Fibroblast of gingiva (primary cell): ENCODE measurements at regions not wholly inside any gene's neighbourhood (a gene's known extent, or its start where the extent isn't known, plus 50 kb on each side); places are given as distances from the start of the nearest gene placed in this dataset.
"Not testable (repeated sequence)": the region's sequence is repeated elsewhere in the genome, so short reads cannot be mapped to it uniquely, and the experiment has no call there.

ENCODE experiments used
- DNase-seq: peaks from one replicate; pipeline ENCODE4 v3.0.0-alpha.2; 2011; ENCODE audit warnings: low read depth

DNA sequence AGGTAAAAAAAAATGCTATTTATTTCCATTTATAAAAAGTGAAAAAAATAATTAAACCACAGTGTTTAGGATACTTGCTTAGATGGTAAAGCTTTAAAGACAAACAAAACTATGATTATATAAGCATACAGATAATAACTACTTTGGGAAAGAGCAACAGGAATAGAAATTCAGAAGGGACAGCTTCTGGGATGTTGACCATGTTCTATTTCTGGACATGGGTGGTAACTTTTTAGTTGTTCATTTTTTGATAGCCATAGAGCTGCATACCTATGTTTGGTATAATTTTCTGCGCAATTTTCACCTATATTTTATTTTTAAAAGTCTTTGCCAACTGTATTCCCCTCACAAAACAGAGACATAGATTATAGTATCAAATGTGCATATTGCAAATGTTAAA is 572.0 kb upstream of the NR2F2 start:
- DNase-seq, result no peak

DNA sequence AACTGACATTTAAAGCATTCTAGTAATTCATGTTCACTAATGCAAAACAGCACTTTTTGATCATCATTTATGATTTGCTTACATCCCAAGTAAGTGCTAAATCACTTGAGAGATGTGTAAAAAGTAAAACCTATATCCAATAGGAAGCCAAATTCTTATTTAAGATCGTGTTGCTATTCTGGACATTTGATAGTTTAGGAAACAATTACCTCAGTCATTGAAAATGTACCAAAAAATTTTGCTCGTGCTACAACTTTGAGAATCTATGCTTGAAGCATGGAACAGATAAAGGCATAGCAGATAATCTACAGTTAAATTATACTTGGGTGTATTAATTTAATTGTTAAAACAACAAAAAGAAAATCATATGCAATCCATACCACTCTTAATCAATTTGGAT is 571.6 kb upstream of the NR2F2 start:
- no peak for DNase-seq

DNA sequence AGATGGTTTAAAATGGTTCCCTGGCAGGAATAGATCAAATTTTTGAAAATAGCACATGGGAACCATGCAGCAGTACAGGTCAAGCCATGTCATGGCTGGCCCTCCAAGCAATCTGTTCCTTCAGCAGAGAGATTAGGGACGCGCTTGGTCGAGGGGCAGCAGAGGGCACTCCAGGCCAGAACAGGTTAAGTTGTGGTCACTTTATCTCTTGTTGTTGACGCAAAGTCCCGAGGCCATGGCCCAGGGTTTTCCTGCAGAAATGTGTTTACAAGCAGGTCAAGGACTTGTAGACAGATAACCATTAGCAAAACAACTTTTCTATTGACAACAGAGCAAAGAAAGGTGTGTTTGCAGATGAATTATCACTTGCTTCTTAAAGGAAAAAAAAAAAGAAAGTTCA is 570.0 kb upstream of the NR2F2 start:
- DNase-seq, result peak; percentile 22

DNA sequence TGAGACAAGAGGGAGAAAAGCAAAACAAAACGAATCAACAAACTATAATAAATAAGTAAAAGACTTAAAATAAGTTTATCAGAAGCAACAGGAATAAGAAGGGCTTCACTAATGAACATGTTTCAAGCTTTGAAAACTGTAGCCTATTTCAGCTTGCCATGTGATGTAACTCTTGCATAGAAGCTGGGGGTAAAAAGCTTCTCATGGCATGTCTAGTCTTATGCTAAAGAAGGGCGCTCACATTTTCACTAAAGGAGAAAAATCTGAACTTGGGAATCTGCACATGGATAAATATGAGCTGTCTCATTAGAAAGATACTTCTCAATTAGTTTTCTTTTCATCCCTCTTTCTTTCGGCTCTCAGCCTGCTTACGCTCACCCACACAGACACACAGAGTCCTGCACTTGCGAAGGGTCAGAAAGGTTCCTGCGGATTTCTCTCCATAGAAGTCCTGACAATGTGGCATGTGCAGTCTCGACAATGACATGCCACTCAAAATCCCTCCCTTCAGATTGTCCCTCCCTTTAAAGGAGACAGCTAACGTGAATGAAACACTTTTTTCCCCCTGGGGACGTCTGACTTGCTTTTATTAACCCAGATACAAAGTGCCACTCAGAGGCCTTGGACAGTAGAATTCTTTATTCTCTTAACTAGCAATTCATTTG is 568.9 kb upstream of the NR2F2 start:
- no peak for DNase-seq

DNA sequence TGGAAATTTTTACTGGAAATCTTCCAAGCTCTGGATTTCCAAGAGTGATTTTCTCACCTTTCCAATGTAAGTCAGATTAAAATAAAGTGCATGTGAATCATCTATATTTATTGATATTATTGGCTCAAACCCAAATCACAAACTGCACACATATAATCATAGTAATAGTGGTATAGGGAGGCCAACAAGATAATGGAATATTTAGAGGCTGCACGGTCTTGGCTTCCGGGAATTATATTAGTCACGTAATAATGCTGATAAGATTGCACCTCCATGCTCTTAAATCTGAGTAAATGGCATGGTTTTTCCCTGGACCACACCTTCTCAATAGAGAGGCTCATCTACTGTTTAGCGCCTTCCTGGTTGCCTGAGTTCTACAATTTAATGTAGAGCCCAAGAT is 567.1 kb upstream of the NR2F2 start:
- DNase-seq, result no peak

DNA sequence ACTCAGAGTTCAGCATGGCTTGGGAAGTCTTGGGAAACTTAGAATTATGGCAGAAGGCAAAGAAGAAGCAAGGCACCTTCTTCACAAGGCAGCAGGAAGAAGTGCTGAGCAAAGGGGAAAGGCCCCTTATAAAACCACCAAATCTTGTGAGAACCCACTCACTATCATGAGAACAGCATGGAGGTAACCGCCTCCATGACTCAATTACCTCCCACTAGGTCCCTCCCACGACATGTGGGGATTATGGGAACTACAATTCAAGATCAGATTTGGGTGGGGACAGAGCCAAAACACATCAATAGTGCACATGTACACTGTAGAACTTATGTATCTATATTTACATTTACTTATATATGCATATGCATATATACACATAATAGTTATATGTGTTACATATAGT is 565.3 kb upstream of the NR2F2 start:
- no peak for DNase-seq

DNA sequence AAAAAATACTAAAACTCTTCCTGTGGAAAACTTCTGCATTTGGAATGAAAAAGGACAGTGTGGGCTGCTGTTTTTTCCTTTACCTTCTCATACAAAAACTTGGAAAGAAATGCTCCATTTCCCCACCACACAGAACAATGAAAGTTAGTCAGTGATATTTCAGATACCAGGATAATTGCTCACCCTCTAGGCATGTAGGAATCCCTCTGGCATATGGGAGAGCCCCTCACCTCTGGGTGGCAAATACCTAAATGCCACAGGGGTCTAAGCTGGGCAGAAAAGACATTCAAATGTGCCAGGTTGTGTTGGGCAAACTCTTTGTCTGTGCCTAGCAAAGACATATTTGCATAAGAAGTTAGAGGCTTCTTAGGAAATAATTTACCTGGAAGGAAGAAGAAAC is 560.3 kb upstream of the NR2F2 start:
- no peak for DNase-seq

DNA sequence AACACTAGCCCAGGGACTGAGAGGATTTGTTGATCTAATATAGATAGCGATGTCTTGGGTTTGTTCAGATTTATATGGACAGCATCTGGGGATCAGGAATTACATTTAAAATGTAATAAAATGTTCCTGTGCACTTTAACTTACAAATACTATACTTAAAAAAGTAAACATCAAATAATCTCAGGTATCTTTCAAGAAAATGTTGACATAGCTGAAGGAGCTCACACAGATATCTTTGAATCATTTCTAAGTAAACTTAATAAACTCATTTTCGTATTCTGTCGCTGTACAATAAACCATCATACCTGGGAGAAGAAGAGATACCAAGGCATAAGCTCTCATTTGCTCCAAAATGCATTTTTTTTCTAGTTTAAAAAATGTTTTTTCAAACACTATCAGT is 557.5 kb upstream of the NR2F2 start:
- no peak for DNase-seq

DNA sequence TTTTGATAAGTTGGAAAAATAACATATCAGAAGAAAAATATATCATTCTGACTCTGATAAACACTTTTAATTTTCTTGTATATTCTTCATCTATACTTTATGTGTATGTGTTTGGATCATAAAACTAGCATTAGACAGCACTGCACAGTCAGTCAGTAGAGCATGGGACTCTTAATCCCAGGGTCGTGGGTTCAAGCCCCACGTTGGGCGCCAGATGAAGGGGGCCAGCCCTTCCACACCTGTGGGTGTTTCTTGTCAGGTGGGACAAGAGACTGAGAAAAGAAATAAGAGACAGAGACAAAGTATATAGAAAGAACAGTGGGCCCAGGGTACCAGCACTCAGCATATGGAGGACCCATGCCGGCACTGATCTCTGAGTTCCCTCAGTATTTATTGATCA is 546.0 kb upstream of the NR2F2 start:
- DNase-seq, result no peak

DNA sequence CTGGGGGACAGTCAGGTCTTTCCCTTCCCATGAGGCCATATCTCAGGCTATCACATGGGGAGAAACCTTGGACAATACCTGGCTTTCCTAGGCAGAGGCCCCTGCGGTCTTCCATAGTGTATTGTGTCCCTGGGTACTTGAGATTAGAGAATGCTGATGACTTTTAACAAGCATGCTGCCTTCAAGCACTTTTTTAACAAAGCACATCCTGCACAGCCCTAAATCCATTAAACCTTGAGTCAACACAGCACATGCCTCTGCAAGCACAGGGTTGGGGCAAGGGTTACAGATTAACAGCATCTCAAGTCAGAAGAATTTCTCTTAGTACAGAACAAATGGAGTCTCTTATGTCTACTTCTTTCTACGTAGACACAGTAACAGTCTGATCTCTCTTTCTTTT is 545.2 kb upstream of the NR2F2 start:
- not testable (repeated sequence) for DNase-seq

DNA sequence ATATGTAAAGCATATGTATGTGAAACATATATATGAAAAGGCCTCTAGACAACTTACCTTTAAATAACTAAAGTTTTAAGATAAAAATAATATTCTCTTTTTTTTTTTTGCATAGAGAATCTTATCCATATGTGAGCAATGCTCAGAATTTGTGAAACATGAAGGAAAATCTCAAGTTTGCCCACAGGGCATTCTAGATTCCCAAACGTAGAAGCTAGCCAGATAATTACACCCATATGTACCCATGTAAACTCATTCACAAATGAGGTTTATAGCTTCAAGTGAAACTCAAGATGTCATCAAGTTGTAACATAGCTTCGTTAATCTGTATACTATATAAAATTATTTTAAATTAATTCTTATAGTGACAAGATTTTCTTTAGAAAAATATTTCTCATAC is 537.3 kb upstream of the NR2F2 start:
- peak; percentile 73 for DNase-seq

DNA sequence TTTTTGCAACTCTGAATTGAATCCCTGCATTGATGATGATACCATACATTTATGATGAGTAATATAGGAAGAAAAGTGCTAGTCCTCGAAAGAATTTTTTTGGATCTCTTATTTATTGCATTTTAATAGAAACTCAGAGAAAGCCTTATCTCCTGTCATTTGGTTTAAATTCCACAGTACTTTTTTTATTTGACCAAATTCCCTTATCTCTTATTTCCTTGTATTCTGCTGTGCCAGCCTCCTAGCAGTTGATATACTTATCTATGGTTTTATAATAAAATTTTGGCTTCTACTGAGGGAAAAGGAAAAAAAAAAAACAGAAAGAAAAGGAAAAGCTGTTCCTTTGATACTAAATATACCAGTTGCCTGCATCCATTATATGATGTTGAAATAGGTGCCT is 535.1 kb upstream of the NR2F2 start:
- DNase-seq, result no peak

DNA sequence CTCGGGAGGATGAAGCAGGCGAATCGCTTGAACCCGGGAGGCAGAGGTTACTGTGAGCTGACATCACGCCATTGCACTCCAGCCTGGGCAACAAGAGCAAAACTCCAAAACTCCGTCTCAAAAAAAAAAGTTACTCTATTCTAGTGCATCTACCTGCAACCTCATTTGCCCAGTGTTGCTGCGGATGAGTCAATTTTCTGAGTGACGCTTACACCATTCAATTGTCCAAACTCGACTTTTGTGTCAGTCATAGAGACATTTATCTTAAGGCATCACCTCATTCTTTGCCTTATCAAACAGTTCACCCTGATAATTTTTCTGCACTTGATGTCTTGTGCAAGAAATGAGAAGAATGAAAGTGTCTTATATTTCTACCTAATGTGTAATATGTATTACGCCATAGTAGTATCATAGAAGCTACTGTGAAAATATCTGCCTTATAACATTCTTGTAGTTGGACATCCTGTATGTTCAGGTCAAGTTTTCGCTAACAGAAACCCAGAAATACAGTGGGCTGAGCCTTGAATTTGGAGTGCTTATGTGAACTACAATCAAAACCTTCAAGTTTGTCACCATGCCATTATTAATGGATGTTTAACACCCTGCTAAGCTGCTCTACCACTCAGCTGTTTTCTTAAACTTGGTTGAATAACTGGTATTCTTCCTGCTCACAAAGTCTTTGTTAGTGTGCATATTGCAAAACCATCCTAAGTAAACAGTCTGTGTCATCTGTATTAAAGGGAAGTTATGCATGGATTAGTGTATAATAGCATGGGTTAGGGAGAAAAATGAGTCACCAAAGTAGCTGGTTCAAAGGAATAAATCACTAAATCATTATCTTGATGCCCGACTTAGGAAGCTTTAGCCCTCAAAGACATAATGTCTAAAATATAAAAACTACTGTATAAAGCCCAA is 531.0 kb upstream of the NR2F2 start:
- DNase-seq, result peak; percentile 82

DNA sequence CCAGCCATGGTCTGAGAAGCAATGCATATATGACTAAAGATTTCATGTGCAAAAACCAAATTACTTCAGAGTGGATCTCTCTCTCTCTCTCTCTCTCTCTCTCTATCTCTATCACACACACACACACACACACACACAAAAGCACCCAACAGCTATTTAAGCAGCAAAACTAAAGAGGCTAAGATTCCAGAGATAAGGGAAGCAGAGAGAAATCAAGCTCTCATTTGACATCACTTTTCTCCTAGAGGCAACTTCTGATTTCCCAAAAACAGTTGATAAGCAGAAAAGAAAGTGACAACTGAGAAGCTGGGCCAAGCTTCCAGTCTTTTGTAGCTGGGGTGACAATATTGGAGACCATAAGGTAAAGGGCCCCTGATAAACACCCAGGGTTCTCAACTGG is 526.0 kb upstream of the NR2F2 start:
- DNase-seq, result no peak

DNA sequence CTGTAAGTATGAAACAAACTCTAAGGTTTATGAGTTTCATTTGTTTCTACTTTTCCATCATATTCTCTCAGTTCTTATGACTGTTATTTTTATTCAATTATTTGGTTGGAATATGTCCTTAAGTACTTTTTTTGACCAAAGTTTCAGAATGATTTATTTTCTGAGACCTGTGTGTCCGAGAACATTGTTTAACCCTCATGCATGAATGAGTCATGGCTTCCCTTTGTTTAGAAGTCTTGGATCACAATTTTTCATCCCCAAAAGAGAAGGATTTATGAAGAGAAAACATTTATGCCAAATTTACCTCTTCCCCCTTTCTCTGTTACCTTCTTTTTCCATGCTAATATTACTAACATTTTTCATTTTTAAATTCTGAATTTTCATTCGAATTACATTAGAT is 518.0 kb upstream of the NR2F2 start:
- DNase-seq, result no peak

DNA sequence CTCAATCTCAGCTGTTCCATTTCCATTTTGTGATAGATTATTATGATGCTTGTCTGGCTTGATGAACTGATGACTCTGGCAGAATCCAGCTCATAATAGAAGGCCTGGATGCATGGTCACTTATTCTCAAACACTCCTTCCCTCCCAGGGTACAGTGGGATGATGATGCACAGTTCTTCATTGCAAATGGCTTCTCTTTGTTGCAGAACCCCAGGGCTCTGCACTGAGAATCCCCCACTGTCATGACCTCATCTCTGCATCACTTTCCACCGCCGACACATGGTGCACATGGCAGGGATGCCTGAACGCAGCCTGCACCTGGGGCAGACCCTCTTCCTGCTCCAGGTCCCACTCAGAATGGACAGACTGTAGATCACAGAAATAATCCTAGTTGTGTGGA is 515.6 kb upstream of the NR2F2 start:
- no peak for DNase-seq

DNA sequence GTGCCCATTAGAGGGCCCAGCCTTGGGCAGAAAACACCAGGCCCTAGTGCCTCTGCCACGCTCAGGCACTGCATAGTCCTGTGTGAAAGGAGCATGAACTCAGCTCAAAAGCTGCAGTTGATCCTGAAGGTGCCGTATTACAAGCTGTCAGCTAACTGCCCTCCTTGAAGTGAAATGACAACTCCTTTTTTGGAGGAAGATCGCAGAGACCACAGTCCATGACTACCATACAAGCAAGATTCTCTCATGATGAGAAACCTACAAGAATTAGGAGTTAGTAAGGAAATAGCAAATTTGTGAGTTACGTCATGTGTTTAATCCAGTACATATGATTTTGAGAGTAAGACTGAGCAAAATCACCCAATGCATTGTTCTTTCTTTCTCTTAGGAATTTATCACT is 513.9 kb upstream of the NR2F2 start:
- DNase-seq, result no peak

DNA sequence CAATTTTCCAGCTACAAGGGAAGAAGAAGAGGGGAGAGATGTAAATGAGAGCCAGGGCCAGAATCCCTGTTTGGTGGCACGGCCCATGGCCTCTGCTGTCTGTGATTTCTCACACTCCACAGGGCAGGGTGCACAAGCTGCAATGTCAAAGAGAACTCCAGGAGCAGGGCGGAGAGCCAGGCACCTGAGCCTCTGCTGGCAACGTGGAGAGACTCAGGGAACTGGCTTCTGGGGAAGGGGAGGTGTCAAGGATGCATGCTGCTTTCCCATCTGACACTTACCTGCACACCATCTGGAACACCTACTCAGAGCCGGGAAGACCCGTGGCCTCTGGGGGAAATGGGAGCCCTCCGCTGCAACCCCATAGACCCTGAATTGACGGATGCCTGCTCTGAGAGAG is 507.5 kb upstream of the NR2F2 start:
- DNase-seq, result no peak

DNA sequence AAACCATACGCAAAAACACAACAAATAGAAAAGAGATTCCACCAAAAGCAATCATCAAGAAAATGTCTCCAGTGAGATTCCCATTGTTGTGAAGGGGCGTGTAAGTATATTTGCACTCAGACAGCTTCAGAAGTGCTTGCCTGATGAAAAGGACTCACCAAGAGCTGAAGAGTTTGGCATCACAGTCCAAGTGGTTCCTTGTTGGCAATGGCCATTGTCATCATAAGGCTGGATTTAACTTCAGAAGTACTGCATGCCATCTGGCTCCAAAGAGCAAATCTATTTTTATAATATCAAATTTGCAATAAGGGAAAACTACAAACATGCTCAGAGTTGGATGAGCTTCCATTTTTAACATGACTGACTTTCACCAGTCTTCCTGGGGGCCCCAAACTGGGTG is 505.3 kb upstream of the NR2F2 start:
- no peak for DNase-seq

DNA sequence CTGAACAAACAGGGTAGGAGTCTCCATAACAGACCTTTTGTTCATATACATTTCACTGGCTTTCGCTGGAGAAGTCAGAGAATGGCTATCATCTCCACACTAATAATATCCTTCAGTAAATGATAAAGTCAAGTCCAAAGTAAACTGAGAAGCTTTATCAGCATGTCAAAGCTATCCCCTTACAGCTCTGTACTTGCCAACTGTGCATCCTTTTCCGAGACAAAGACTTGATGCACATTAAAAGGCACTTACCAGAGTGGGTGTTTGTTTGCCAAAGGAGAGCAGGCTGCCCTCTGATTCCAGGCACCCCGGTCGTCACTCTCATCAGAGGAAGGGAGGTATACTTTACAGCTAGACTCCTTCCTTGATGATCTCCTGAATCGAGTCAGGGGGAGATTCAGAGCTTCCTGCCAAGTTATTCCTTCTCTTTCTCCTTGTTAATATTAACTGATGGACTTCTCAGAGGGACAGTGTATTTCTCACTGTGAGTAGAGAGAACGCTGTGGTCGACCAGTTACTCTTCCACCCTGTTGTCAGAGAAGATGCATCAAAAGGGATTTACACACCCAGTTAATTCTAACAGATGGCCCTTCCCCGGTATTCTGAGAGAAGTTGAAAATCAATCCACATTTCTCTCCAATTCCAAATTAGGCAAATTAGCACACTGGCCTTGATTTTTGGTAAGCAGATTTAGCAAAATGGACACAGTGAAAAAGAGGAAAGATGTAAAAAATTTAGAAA is 504.7 kb upstream of the NR2F2 start:
- DNase-seq, result no peak

DNA sequence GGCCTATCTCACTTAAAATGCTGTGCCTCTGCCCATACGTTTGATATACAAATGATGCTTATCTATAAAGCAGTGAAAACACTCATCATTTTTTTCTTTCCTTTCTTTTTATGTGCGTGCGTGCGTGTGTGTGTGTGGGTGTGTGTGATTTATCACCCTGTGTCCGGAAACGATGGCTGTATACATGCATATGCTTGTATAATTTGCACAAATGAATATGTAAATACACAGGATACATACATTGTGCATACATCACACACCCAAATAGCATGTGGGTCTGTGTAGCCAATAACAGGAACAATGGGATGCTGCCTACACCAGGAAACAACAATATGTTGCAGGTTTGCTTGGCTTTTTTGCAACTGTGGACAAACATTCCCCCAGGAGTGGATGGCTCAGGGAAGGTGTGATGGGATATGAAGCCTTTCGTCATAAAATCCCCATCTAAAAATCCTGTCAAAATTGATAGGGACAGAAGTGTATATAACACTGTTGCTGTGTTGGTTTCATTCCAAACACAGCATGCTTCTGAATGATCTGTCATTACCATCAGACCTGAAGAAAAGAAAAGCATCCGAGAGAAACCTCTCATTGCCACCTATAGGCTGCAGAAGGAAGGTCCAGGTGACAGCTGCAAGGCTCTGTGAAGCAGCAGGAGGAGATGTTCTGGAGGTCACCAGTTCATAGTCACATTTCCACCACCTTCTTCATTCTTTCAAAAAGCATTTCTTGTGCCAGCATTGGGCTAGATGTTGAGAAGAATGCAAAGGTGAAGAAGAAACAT is 503.9 kb upstream of the NR2F2 start:
- DNase-seq, result no peak

DNA sequence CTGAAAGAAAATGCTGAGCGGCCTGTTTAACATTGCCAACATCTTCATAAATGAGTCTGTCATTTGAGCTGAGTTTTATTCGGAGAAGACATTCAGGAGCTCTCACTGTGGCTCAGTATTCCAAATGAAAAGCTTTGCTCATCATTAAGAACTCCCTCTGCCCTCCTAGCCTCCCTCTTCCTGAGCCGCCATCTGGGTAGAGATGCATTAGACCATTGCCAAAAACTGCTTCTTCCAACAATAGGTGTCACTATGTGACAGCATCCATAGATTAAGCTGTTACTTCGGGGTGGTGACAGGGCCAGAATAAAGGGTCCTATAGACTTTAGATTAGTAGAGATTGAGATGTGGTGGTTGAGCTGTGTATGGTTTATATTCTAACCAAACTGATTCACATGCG is 501.4 kb upstream of the NR2F2 start:
- DNase-seq, result no peak
